ENCODE measurements at regions not wholly inside any gene's neighbourhood (a gene's known extent, or its start where the extent isn't known, plus 50 kb on each side); places are given as distances from the start of the nearest gene placed in this dataset.

GRCh38 chr1:238681451-238681850 is 704.9 kb upstream of the CHRM3 start:
- Histone ChIP-seq H3K9me3 (ENCODE audit: low read length) (peaks cover 4% of the 10 kb centered on the region), H3K79me2 (replicated peaks; ENCODE audit: insufficient read depth, low read length) (no peaks in the 10 kb centered on the region), H4K20me1 (ENCODE audit: insufficient read depth) (no peaks in the 10 kb centered on the region), H3F3A (ENCODE audit: insufficient read depth, low read length, poor library complexity, severe bottlenecking) (no peaks in the 10 kb centered on the region), H3K36me3 (ENCODE audit: insufficient read depth, low read length) (no peaks in the 10 kb centered on the region), H3K27ac (ENCODE audit: low read length) (no peak overlapping the region), H3K27me3 (ENCODE audit: insufficient read depth, low read depth, low read length) (no peaks in the 10 kb centered on the region), H3K4me2 (ENCODE audit: low read length) (no peak overlapping the region), H3K9me2 (ENCODE audit: insufficient read depth, low read length) (no peaks in the 10 kb centered on the region), H3K9ac (ENCODE audit: low read length) (no peak overlapping the region), H3K4me3 (ENCODE audit: low read length) (no peak overlapping the region), H2AFZ (ENCODE audit: low read depth, low read length) (no peak overlapping the region)
- no peak for TF ChIP-seq SMC3 (conservative IDR thresholded peaks at IDR 0.05; ENCODE audit: poor library complexity)
- TF ChIP-seq MXI1 (conservative IDR thresholded peaks at IDR 0.05; ENCODE audit: poor library complexity, severe bottlenecking): no peak
- no peak for TF ChIP-seq POLR2AphosphoS5 (IDR thresholded peaks at IDR 0.05)
- no peak for TF ChIP-seq EP300 (conservative IDR thresholded peaks at IDR 0.05; ENCODE audit: poor library complexity, severe bottlenecking)
- TF ChIP-seq EZH2 (IDR thresholded peaks at IDR 0.05; ENCODE audit: borderline replicate concordance, insufficient read depth, low read length, poor library complexity, severe bottlenecking): no peak
- no peak for TF ChIP-seq TAF1 (IDR thresholded peaks at IDR 0.05; ENCODE audit: low read depth)
- no peak for TF ChIP-seq REST (IDR thresholded peaks at IDR 0.05; ENCODE audit: borderline replicate concordance)
- TF ChIP-seq RAD21 (conservative IDR thresholded peaks at IDR 0.05): no peak
- TF ChIP-seq, protein P1, sequence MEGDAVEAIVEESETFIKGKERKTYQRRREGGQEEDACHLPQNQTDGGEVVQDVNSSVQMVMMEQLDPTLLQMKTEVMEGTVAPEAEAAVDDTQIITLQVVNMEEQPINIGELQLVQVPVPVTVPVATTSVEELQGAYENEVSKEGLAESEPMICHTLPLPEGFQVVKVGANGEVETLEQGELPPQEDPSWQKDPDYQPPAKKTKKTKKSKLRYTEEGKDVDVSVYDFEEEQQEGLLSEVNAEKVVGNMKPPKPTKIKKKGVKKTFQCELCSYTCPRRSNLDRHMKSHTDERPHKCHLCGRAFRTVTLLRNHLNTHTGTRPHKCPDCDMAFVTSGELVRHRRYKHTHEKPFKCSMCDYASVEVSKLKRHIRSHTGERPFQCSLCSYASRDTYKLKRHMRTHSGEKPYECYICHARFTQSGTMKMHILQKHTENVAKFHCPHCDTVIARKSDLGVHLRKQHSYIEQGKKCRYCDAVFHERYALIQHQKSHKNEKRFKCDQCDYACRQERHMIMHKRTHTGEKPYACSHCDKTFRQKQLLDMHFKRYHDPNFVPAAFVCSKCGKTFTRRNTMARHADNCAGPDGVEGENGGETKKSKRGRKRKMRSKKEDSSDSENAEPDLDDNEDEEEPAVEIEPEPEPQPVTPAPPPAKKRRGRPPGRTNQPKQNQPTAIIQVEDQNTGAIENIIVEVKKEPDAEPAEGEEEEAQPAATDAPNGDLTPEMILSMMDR (IDR thresholded peaks at IDR 0.05; ENCODE audit: poor library complexity, severe bottlenecking): no peak

- H3K9ac ChIP-seq (ENCODE audit: low read length): no peak overlapping the region
- no peak overlapping the region for H3K4me2 ChIP-seq (ENCODE audit: low read length)
- H3K9me3 ChIP-seq (ENCODE audit: low read length): peaks cover 4% of the 10 kb centered on the region
- H3F3A ChIP-seq (ENCODE audit: insufficient read depth, low read length, poor library complexity, severe bottlenecking): no peaks in the 10 kb centered on the region
- no peak for TF ChIP-seq EP300 (conservative IDR thresholded peaks at IDR 0.05; ENCODE audit: poor library complexity, severe bottlenecking)
- no peak for TF ChIP-seq EZH2 (IDR thresholded peaks at IDR 0.05; ENCODE audit: borderline replicate concordance, insufficient read depth, low read length, poor library complexity, severe bottlenecking)
- no peak for TF ChIP-seq TAF1 (IDR thresholded peaks at IDR 0.05; ENCODE audit: low read depth)
- TF ChIP-seq, protein P1 (IDR thresholded peaks at IDR 0.05; ENCODE audit: poor library complexity, severe bottlenecking): no peak
- TF ChIP-seq MXI1 (conservative IDR thresholded peaks at IDR 0.05; ENCODE audit: poor library complexity, severe bottlenecking): no peak
- TF ChIP-seq POLR2AphosphoS5 (IDR thresholded peaks at IDR 0.05): no peak
- TF ChIP-seq RAD21 (conservative IDR thresholded peaks at IDR 0.05): no peak
- no peak for TF ChIP-seq REST (IDR thresholded peaks at IDR 0.05; ENCODE audit: borderline replicate concordance)
- no peak for TF ChIP-seq SMC3 (conservative IDR thresholded peaks at IDR 0.05; ENCODE audit: poor library complexity)
- H3K27ac ChIP-seq (ENCODE audit: low read length): no peak overlapping the region
- H3K9me2 ChIP-seq (ENCODE audit: insufficient read depth, low read length): no peaks in the 10 kb centered on the region
- H3K4me3 ChIP-seq (ENCODE audit: low read length): no peak overlapping the region
- H3K79me2 ChIP-seq (replicated peaks; ENCODE audit: insufficient read depth, low read length): no peaks in the 10 kb centered on the region
- H4K20me1 ChIP-seq (ENCODE audit: insufficient read depth): no peaks in the 10 kb centered on the region
- no peak overlapping the region for H2AFZ ChIP-seq (ENCODE audit: low read depth, low read length)
- no peaks in the 10 kb centered on the region for H3K27me3 ChIP-seq (ENCODE audit: insufficient read depth, low read depth, low read length)
- no peaks in the 10 kb centered on the region for H3K36me3 ChIP-seq (ENCODE audit: insufficient read depth, low read length)
Observed at GRCh38 chr1:238681021-238681420, 705.3 kb upstream of the CHRM3 start.

All from neural cell (in vitro differentiated cells).